H1 (cell line): ENCODE measurements at regions not wholly inside any gene's neighbourhood (a gene's known extent, or its start where the extent isn't known, plus 50 kb on each side); places are given as distances from the start of the nearest gene placed in this dataset.
A peak's percentile ranks its signal among the peaks of the same experiment; 100 is the strongest.

Experiments
- CTCF ChIA-PET: fragments of 300-600 bp; sonication (Branson Sonifier 250); formaldehyde crosslinking; loops from one replicate; lab custom pipeline; 2021; ENCODE audit not compliant: partially characterized antibody; lab: Charles Lee
- POLR2A ChIA-PET: fragments of 300-600 bp; sonication (Branson Sonifier 250); formaldehyde crosslinking; loops from one replicate; lab custom pipeline; 2021; ENCODE audit warnings: inconsistent platforms; ENCODE audit not compliant: partially characterized antibody; lab: Charles Lee
- DNase-seq, 2 experiments: peaks; one replicate each; pipeline versions ENCODE4 v3.0.0 to v3.0.0-alpha.2; 2010 to 2022; ENCODE audit warnings: low spot score in 2 of 2, low read depth in 1 of 2, mixed read lengths in 1 of 2
- FAIRE-seq: peaks from 2 replicates; lab custom pipeline; 2011; peaks lifted over from hg19 to GRCh38; lab: Jason Lieb, UNC
- H2AFZ ChIP-seq: 2 replicates; pipeline ENCODE4 v1.8.1; 2012; ENCODE audit warnings: low read length, inconsistent platforms
- H2AK5ac ChIP-seq: 2 replicates; pipeline ENCODE4 v1.6.1; 2013; ENCODE audit warnings: low read depth, low read length
- H2BK120ac ChIP-seq: replicated peaks from 2 replicates; pipeline ENCODE3; 2013; ENCODE audit warnings: low read depth, low read length, inconsistent platforms
- H2BK12ac ChIP-seq: 2 replicates; pipeline ENCODE4 v1.6.1; 2013; ENCODE audit warnings: low read depth, low read length
- H2BK15ac ChIP-seq: 2 replicates; pipeline ENCODE4 v1.6.1; 2013; ENCODE audit warnings: low read length
- H2BK20ac ChIP-seq: 2 replicates; pipeline ENCODE4 v1.6.1; 2013; ENCODE audit warnings: low read length
- H2BK5ac ChIP-seq: 2 replicates; pipeline ENCODE4 v1.6.1; 2013; ENCODE audit warnings: low read depth, low read length
- H3K14ac ChIP-seq: 2 replicates; pipeline ENCODE4 v1.6.1; 2013; ENCODE audit warnings: inconsistent platforms; ENCODE audit not compliant: insufficient read length
- H3K18ac ChIP-seq: 2 replicates; pipeline ENCODE4 v1.6.1; 2013; ENCODE audit warnings: low read length; ENCODE audit errors: extremely low read depth
- H3K23ac ChIP-seq: 2 replicates; pipeline ENCODE4 v1.6.1; 2013; ENCODE audit warnings: inconsistent platforms; ENCODE audit not compliant: insufficient read length
- H3K23me2 ChIP-seq: 2 replicates; pipeline ENCODE4 v1.6.1; 2013; ENCODE audit warnings: low read depth, low read length
- H3K27ac ChIP-seq: 2 replicates; pipeline ENCODE4 v1.6.1; 2011; ENCODE audit warnings: low read depth, low read length, inconsistent platforms
- H3K27me3 ChIP-seq, 4 experiments: replicated peaks in 1 of 4; 1 replicate in 1 of 4; 2 replicates in 3 of 4; pipeline versions ENCODE4 v1.6.1 to v1.8.1; 2011 to 2013; ENCODE audit warnings: low read length in 3 of 4, mild to moderate bottlenecking in 3 of 4, inconsistent platforms in 2 of 4, mixed read lengths in 2 of 4, moderate library complexity in 1 of 4; ENCODE audit not compliant: control insufficient read depth in 3 of 4, insufficient read depth in 3 of 4; ENCODE audit errors: extremely low read depth in 1 of 4
- H3K36me3 ChIP-seq, 4 experiments: 2 replicates each; pipeline versions ENCODE4 v1.6.1 to v1.8.1; 2011 to 2013; ENCODE audit warnings: mild to moderate bottlenecking in 4 of 4, low read length in 3 of 4, moderate library complexity in 2 of 4, control low read depth in 1 of 4, inconsistent platforms in 1 of 4; ENCODE audit not compliant: insufficient read depth in 4 of 4, control insufficient read depth in 2 of 4
- H3K4ac ChIP-seq: replicated peaks from 2 replicates; pipeline ENCODE3; 2013; ENCODE audit warnings: low read length, low read depth, mixed read lengths, inconsistent platforms; ENCODE audit not compliant: insufficient read length
- H3K4me1 ChIP-seq, 4 experiments: replicated peaks in 1 of 4; 1 replicate in 1 of 4; 2 replicates in 3 of 4; pipeline versions ENCODE4 v1.6.1 to v1.8.1; 2011 to 2013; ENCODE audit warnings: low read length in 3 of 4, inconsistent platforms in 2 of 4, mixed read lengths in 1 of 4; ENCODE audit not compliant: insufficient read depth in 4 of 4, control insufficient read depth in 3 of 4
- H3K4me2 ChIP-seq, 2 experiments: 2 replicates each; pipeline versions ENCODE4 v1.6.1 to v1.8.1; 2011 to 2013; ENCODE audit warnings: low read depth in 2 of 2, low read length in 2 of 2, control low read depth in 1 of 2, inconsistent platforms in 1 of 2, mild to moderate bottlenecking in 1 of 2; ENCODE audit not compliant: insufficient read depth in 1 of 2
- H3K4me3 ChIP-seq, 4 experiments: fragments of 200-600, 300-600 bp in 1 of 4; sonication (generic), shearing (Covaris generic), sonication (Bioruptor Twin) in 1 of 4; 2 replicates each; pipeline versions ENCODE4 v1.5.1 to v1.8.1; 2011 to 2016; ENCODE audit warnings: low read length in 4 of 4, low read depth in 3 of 4, control low read depth in 2 of 4, inconsistent platforms in 2 of 4, mild to moderate bottlenecking in 2 of 4, mixed read lengths in 1 of 4, moderate library complexity in 1 of 4; ENCODE audit not compliant: insufficient read depth in 2 of 4; ENCODE audit errors: extremely low read depth in 1 of 4
- H3K56ac ChIP-seq: replicated peaks from 2 replicates; pipeline ENCODE3; 2013; ENCODE audit warnings: low read depth, mild to moderate bottlenecking, mixed read lengths, low read length, inconsistent platforms; ENCODE audit not compliant: insufficient read length
- H3K79me1 ChIP-seq: 2 replicates; pipeline ENCODE4 v1.6.1; 2013; ENCODE audit warnings: low read depth, low read length, control low read depth
- H3K79me2 ChIP-seq, 2 experiments: 2 replicates each; pipeline versions ENCODE4 v1.6.1 to v1.8.1; 2012 to 2013; ENCODE audit warnings: low read length in 2 of 2, mild to moderate bottlenecking in 2 of 2, inconsistent platforms in 1 of 2; ENCODE audit not compliant: insufficient read depth in 2 of 2, control insufficient read depth in 1 of 2
- H3K9ac ChIP-seq, 4 experiments: replicated peaks in 1 of 4; 1 replicate in 1 of 4; 2 replicates in 3 of 4; pipeline versions ENCODE4 v1.6.1 to v1.8.1; 2011 to 2013; ENCODE audit warnings: low read depth in 3 of 4, low read length in 3 of 4, control low read depth in 2 of 4, mild to moderate bottlenecking in 2 of 4, moderate library complexity in 2 of 4, inconsistent platforms in 1 of 4; ENCODE audit errors: extremely low read depth in 1 of 4
- H3K9me3 ChIP-seq, 2 experiments: 2 replicates each; pipeline versions ENCODE4 v1.6.1 to v1.8.1; 2012 to 2013; ENCODE audit warnings: mild to moderate bottlenecking in 2 of 2, moderate library complexity in 2 of 2, control low read depth in 1 of 2, inconsistent platforms in 1 of 2, low read depth in 1 of 2, low read length in 1 of 2, mixed read lengths in 1 of 2; ENCODE audit not compliant: insufficient read depth in 2 of 2
- H4K20me1 ChIP-seq, 2 experiments: replicated peaks in 1 of 2; 2 replicates each; pipeline versions ENCODE3 to v1.8.1; 2011 to 2013; ENCODE audit warnings: inconsistent platforms in 2 of 2, low read length in 2 of 2, mild to moderate bottlenecking in 1 of 2; ENCODE audit not compliant: insufficient read depth in 2 of 2, control insufficient read depth in 1 of 2
- H4K5ac ChIP-seq: 2 replicates; pipeline ENCODE4 v1.6.1; 2013; ENCODE audit warnings: low read length, low read depth, mixed read lengths, inconsistent platforms; ENCODE audit not compliant: insufficient read length
- H4K8ac ChIP-seq: 2 replicates; pipeline ENCODE4 v1.8.0; 2013; ENCODE audit warnings: mild to moderate bottlenecking, moderate library complexity, low read length, inconsistent platforms; ENCODE audit not compliant: insufficient read depth; ENCODE audit errors: extremely low read depth
- H4K91ac ChIP-seq: replicated peaks from 2 replicates; pipeline ENCODE3; 2013; ENCODE audit warnings: low read length, mixed read lengths, inconsistent platforms; ENCODE audit not compliant: insufficient read length
- CEBPB ChIP-seq: IDR thresholded peaks from 2 replicates; pipeline ENCODE4 v1.6.1; 2012; ENCODE audit warnings: low read depth, low read length
- CTCF ChIP-seq, 3 experiments: IDR thresholded peaks; 1 replicate in 2 of 3; 2 replicates in 1 of 3; pipeline versions ENCODE4 v1.5.1 to v1.6.1; 2011; ENCODE audit warnings: low read length in 3 of 3, mild to moderate bottlenecking in 3 of 3, inconsistent platforms in 2 of 3, low read depth in 1 of 3, moderate library complexity in 1 of 3; ENCODE audit not compliant: insufficient read depth in 1 of 3; ENCODE audit errors: control extremely low read depth in 1 of 3
- GABPA ChIP-seq: IDR thresholded peaks from 2 replicates; pipeline ENCODE4 v1.6.1; 2011; ENCODE audit warnings: mild to moderate bottlenecking, low read length, moderate library complexity, borderline replicate concordance; ENCODE audit not compliant: insufficient read depth
- RAD21 ChIP-seq, 2 experiments: IDR thresholded peaks in 1 of 2; conservative IDR thresholded peaks in 1 of 2; 2 replicates each; pipeline ENCODE4 v1.6.1; 2011; ENCODE audit warnings: low read depth in 2 of 2, low read length in 2 of 2, improper control_type of control experiment in 1 of 2, inconsistent platforms in 1 of 2, mild to moderate bottlenecking in 1 of 2, moderate library complexity in 1 of 2
- SIN3A ChIP-seq, 2 experiments: IDR thresholded peaks in 1 of 2; conservative IDR thresholded peaks in 1 of 2; 2 replicates each; pipeline ENCODE4 v1.6.1; 2011 to 2012; ENCODE audit warnings: low read length in 2 of 2, improper control_type of control experiment in 1 of 2, low read depth in 1 of 2, mild to moderate bottlenecking in 1 of 2
- SP2 ChIP-seq: IDR thresholded peaks from 2 replicates; pipeline ENCODE4 v1.6.1; 2012; ENCODE audit warnings: mild to moderate bottlenecking, low read length, inconsistent platforms
- SRF ChIP-seq: IDR thresholded peaks from 2 replicates; pipeline ENCODE4 v1.6.1; 2011; ENCODE audit warnings: mild to moderate bottlenecking, low read depth, low read length, moderate library complexity
- SUZ12 ChIP-seq: fragments of 200-600 bp; sonication (generic); IDR thresholded peaks from 2 replicates; pipeline ENCODE4 v1.6.1; 2012; ENCODE audit warnings: mild to moderate bottlenecking, inconsistent platforms, low read length, moderate library complexity, mixed read lengths

GRCh38 chr9:18396102-18396728 lies 77.7 kb upstream of the ADAMTSL1 start:
- no peak overlapping the region for H2BK120ac ChIP-seq
- ChIA-PET CTCF (interaction anchor here (0.6 to 2.7 kb wide), 11 partner anchors 17 to 432 kb away, joined by 3 to 9 read pairs (median 4); no protein-coding TSS in a partner anchor), POLR2A (interaction anchor here (0.6 kb wide), 1 partner anchor 452 kb away, joined by 3 read pairs; no protein-coding TSS in a partner anchor)
- no peak overlapping the region for H3K56ac ChIP-seq
- H2BK20ac ChIP-seq: no peak overlapping the region
- H3K18ac ChIP-seq: no peak overlapping the region
- FAIRE-seq (no peak), DNase-seq (no peak)
- 0 out of 2 replicates have a peak overlapping the region, but pooled peaks have one; percentile 88 for H2AFZ ChIP-seq
- H4K5ac ChIP-seq: no peak overlapping the region
- no peak overlapping the region for H3K4ac ChIP-seq
- H3K23me2 ChIP-seq: no peaks in the 10 kb centered on the region
- no peaks in the 10 kb centered on the region for H3K27me3 ChIP-seq
- H3K23ac ChIP-seq: no peak overlapping the region
- H3K4me2 ChIP-seq: no peak overlapping the region
- no peak overlapping the region for H4K8ac ChIP-seq
- no peak for TF ChIP-seq SUZ12
- no peak for TF ChIP-seq SRF
- TF ChIP-seq CEBPB: no peak
- no peak for TF ChIP-seq SIN3A (conservative IDR thresholded peaks at IDR 0.05 in 1 of 2, IDR thresholded peaks at IDR 0.05 in 1 of 2; ENCODE audit: low read depth in 1 of 2, low read length in 2 of 2)
- TF ChIP-seq GABPA: no peak
- TF ChIP-seq CTCF (IDR thresholded peaks at IDR 0.05; ENCODE audit: control extremely low read depth in 1 of 3, insufficient read depth in 1 of 3, low read depth in 1 of 3, low read length in 3 of 3): peak in 2 of 3 experiments; percentile 22 to 26; a peak in 2 of 4 replicates
- peak; percentile 43 to 45; a peak in 3 of 4 replicates for TF ChIP-seq RAD21 (IDR thresholded peaks at IDR 0.05 in 1 of 2, conservative IDR thresholded peaks at IDR 0.05 in 1 of 2; ENCODE audit: low read depth in 2 of 2, low read length in 2 of 2)
- TF ChIP-seq SP2: no peak
- H3K36me3 ChIP-seq: no peaks in the 10 kb centered on the region
- no peaks in the 10 kb centered on the region for H3K4me1 ChIP-seq
- H4K20me1 ChIP-seq: no peaks in the 10 kb centered on the region
- H3K9me3 ChIP-seq: no peaks in the 10 kb centered on the region
- no peak overlapping the region for H2AK5ac ChIP-seq
- H4K91ac ChIP-seq: no peak overlapping the region
- H3K27ac ChIP-seq: no peak overlapping the region
- no peak overlapping the region for H2BK12ac ChIP-seq
- H3K14ac ChIP-seq: no peak overlapping the region
- no peak overlapping the region for H2BK15ac ChIP-seq
- H2BK5ac ChIP-seq: no peak overlapping the region
- H3K79me2 ChIP-seq: no peaks in the 10 kb centered on the region
- no peak overlapping the region for H3K4me3 ChIP-seq
- no peaks in the 10 kb centered on the region for H3K79me1 ChIP-seq
- no peak overlapping the region for H3K9ac ChIP-seq
